ENCODE measurements at regions not wholly inside any gene's neighbourhood (a gene's known extent, or its start where the extent isn't known, plus 50 kb on each side); places are given as distances from the start of the nearest gene placed in this dataset.

GRCh38 chr13:84812789-84813188 lies 930.5 kb upstream of the SLITRK1 start:
- no peak for TF ChIP-seq CTCF (IDR thresholded peaks at IDR 0.05)
- no peak for TF ChIP-seq POLR2A (IDR thresholded peaks at IDR 0.05)
